H1 (cell line): ENCODE measurements at regions not wholly inside any gene's neighbourhood (a gene's known extent, or its start where the extent isn't known, plus 50 kb on each side); places are given as distances from the start of the nearest gene placed in this dataset.

ENCODE experiments used
- CTCF ChIA-PET: fragments of 300-600 bp; sonication (Branson Sonifier 250); formaldehyde crosslinking; loops from one replicate; lab custom pipeline; 2021; ENCODE audit not compliant: partially characterized antibody; lab: Charles Lee
- POLR2A ChIA-PET: fragments of 300-600 bp; sonication (Branson Sonifier 250); formaldehyde crosslinking; loops from one replicate; lab custom pipeline; 2021; ENCODE audit warnings: inconsistent platforms; ENCODE audit not compliant: partially characterized antibody; lab: Charles Lee
- DNase-seq, 2 experiments: peaks; one replicate each; pipeline versions ENCODE4 v3.0.0 to v3.0.0-alpha.2; 2010 to 2022; ENCODE audit warnings: low spot score in 2 of 2, low read depth in 1 of 2, mixed read lengths in 1 of 2
- FAIRE-seq: peaks from 2 replicates; lab custom pipeline; 2011; peaks lifted over from hg19 to GRCh38; lab: Jason Lieb, UNC
- H2AFZ ChIP-seq: 2 replicates; pipeline ENCODE4 v1.8.1; 2012; ENCODE audit warnings: low read length, inconsistent platforms
- H2AK5ac ChIP-seq: 2 replicates; pipeline ENCODE4 v1.6.1; 2013; ENCODE audit warnings: low read depth, low read length
- H2BK120ac ChIP-seq: replicated peaks from 2 replicates; pipeline ENCODE3; 2013; ENCODE audit warnings: low read depth, low read length, inconsistent platforms
- H2BK12ac ChIP-seq: 2 replicates; pipeline ENCODE4 v1.6.1; 2013; ENCODE audit warnings: low read depth, low read length
- H2BK15ac ChIP-seq: 2 replicates; pipeline ENCODE4 v1.6.1; 2013; ENCODE audit warnings: low read length
- H2BK20ac ChIP-seq: 2 replicates; pipeline ENCODE4 v1.6.1; 2013; ENCODE audit warnings: low read length
- H2BK5ac ChIP-seq: 2 replicates; pipeline ENCODE4 v1.6.1; 2013; ENCODE audit warnings: low read depth, low read length
- H3K14ac ChIP-seq: 2 replicates; pipeline ENCODE4 v1.6.1; 2013; ENCODE audit warnings: inconsistent platforms; ENCODE audit not compliant: insufficient read length
- H3K18ac ChIP-seq: 2 replicates; pipeline ENCODE4 v1.6.1; 2013; ENCODE audit warnings: low read length; ENCODE audit errors: extremely low read depth
- H3K23ac ChIP-seq: 2 replicates; pipeline ENCODE4 v1.6.1; 2013; ENCODE audit warnings: inconsistent platforms; ENCODE audit not compliant: insufficient read length
- H3K23me2 ChIP-seq: 2 replicates; pipeline ENCODE4 v1.6.1; 2013; ENCODE audit warnings: low read depth, low read length
- H3K27ac ChIP-seq: 2 replicates; pipeline ENCODE4 v1.6.1; 2011; ENCODE audit warnings: low read depth, low read length, inconsistent platforms
- H3K27me3 ChIP-seq, 4 experiments: replicated peaks in 1 of 4; 1 replicate in 1 of 4; 2 replicates in 3 of 4; pipeline versions ENCODE4 v1.6.1 to v1.8.1; 2011 to 2013; ENCODE audit warnings: low read length in 3 of 4, mild to moderate bottlenecking in 3 of 4, inconsistent platforms in 2 of 4, mixed read lengths in 2 of 4, moderate library complexity in 1 of 4; ENCODE audit not compliant: control insufficient read depth in 3 of 4, insufficient read depth in 3 of 4; ENCODE audit errors: extremely low read depth in 1 of 4
- H3K36me3 ChIP-seq, 4 experiments: 2 replicates each; pipeline versions ENCODE4 v1.6.1 to v1.8.1; 2011 to 2013; ENCODE audit warnings: mild to moderate bottlenecking in 4 of 4, low read length in 3 of 4, moderate library complexity in 2 of 4, control low read depth in 1 of 4, inconsistent platforms in 1 of 4; ENCODE audit not compliant: insufficient read depth in 4 of 4, control insufficient read depth in 2 of 4
- H3K4ac ChIP-seq: replicated peaks from 2 replicates; pipeline ENCODE3; 2013; ENCODE audit warnings: low read length, low read depth, mixed read lengths, inconsistent platforms; ENCODE audit not compliant: insufficient read length
- H3K4me1 ChIP-seq, 4 experiments: replicated peaks in 1 of 4; 1 replicate in 1 of 4; 2 replicates in 3 of 4; pipeline versions ENCODE4 v1.6.1 to v1.8.1; 2011 to 2013; ENCODE audit warnings: low read length in 3 of 4, inconsistent platforms in 2 of 4, mixed read lengths in 1 of 4; ENCODE audit not compliant: insufficient read depth in 4 of 4, control insufficient read depth in 3 of 4
- H3K4me2 ChIP-seq, 2 experiments: 2 replicates each; pipeline versions ENCODE4 v1.6.1 to v1.8.1; 2011 to 2013; ENCODE audit warnings: low read depth in 2 of 2, low read length in 2 of 2, control low read depth in 1 of 2, inconsistent platforms in 1 of 2, mild to moderate bottlenecking in 1 of 2; ENCODE audit not compliant: insufficient read depth in 1 of 2
- H3K4me3 ChIP-seq, 4 experiments: fragments of 200-600, 300-600 bp in 1 of 4; sonication (generic), shearing (Covaris generic), sonication (Bioruptor Twin) in 1 of 4; 2 replicates each; pipeline versions ENCODE4 v1.5.1 to v1.8.1; 2011 to 2016; ENCODE audit warnings: low read length in 4 of 4, low read depth in 3 of 4, control low read depth in 2 of 4, inconsistent platforms in 2 of 4, mild to moderate bottlenecking in 2 of 4, mixed read lengths in 1 of 4, moderate library complexity in 1 of 4; ENCODE audit not compliant: insufficient read depth in 2 of 4; ENCODE audit errors: extremely low read depth in 1 of 4
- H3K56ac ChIP-seq: replicated peaks from 2 replicates; pipeline ENCODE3; 2013; ENCODE audit warnings: low read depth, mild to moderate bottlenecking, mixed read lengths, low read length, inconsistent platforms; ENCODE audit not compliant: insufficient read length
- H3K79me1 ChIP-seq: 2 replicates; pipeline ENCODE4 v1.6.1; 2013; ENCODE audit warnings: low read depth, low read length, control low read depth
- H3K79me2 ChIP-seq, 2 experiments: 2 replicates each; pipeline versions ENCODE4 v1.6.1 to v1.8.1; 2012 to 2013; ENCODE audit warnings: low read length in 2 of 2, mild to moderate bottlenecking in 2 of 2, inconsistent platforms in 1 of 2; ENCODE audit not compliant: insufficient read depth in 2 of 2, control insufficient read depth in 1 of 2
- H3K9ac ChIP-seq, 4 experiments: replicated peaks in 1 of 4; 1 replicate in 1 of 4; 2 replicates in 3 of 4; pipeline versions ENCODE4 v1.6.1 to v1.8.1; 2011 to 2013; ENCODE audit warnings: low read depth in 3 of 4, low read length in 3 of 4, control low read depth in 2 of 4, mild to moderate bottlenecking in 2 of 4, moderate library complexity in 2 of 4, inconsistent platforms in 1 of 4; ENCODE audit errors: extremely low read depth in 1 of 4
- H3K9me3 ChIP-seq, 2 experiments: 2 replicates each; pipeline versions ENCODE4 v1.6.1 to v1.8.1; 2012 to 2013; ENCODE audit warnings: mild to moderate bottlenecking in 2 of 2, moderate library complexity in 2 of 2, control low read depth in 1 of 2, inconsistent platforms in 1 of 2, low read depth in 1 of 2, low read length in 1 of 2, mixed read lengths in 1 of 2; ENCODE audit not compliant: insufficient read depth in 2 of 2
- H4K20me1 ChIP-seq, 2 experiments: replicated peaks in 1 of 2; 2 replicates each; pipeline versions ENCODE3 to v1.8.1; 2011 to 2013; ENCODE audit warnings: inconsistent platforms in 2 of 2, low read length in 2 of 2, mild to moderate bottlenecking in 1 of 2; ENCODE audit not compliant: insufficient read depth in 2 of 2, control insufficient read depth in 1 of 2
- H4K5ac ChIP-seq: 2 replicates; pipeline ENCODE4 v1.6.1; 2013; ENCODE audit warnings: low read length, low read depth, mixed read lengths, inconsistent platforms; ENCODE audit not compliant: insufficient read length
- H4K8ac ChIP-seq: 2 replicates; pipeline ENCODE4 v1.8.0; 2013; ENCODE audit warnings: mild to moderate bottlenecking, moderate library complexity, low read length, inconsistent platforms; ENCODE audit not compliant: insufficient read depth; ENCODE audit errors: extremely low read depth
- H4K91ac ChIP-seq: replicated peaks from 2 replicates; pipeline ENCODE3; 2013; ENCODE audit warnings: low read length, mixed read lengths, inconsistent platforms; ENCODE audit not compliant: insufficient read length
- ASH2L ChIP-seq: fragments of 200-600, 300-600 bp; sonication (generic); IDR thresholded peaks from one replicate; pipeline ENCODE4 v1.7.1; 2017; ENCODE audit warnings: low read length
- E2F6 ChIP-seq: IDR thresholded peaks from 2 replicates; pipeline ENCODE4 v1.6.1; 2012; ENCODE audit warnings: inconsistent platforms
- FOSL1 ChIP-seq: IDR thresholded peaks from 2 replicates; pipeline ENCODE4 v1.6.1; 2011; ENCODE audit warnings: mild to moderate bottlenecking, low read depth, low read length, moderate library complexity; ENCODE audit not compliant: insufficient read depth
- GTF2F1 ChIP-seq: IDR thresholded peaks from 2 replicates; pipeline ENCODE4 v1.6.1; 2012; ENCODE audit warnings: low read depth, low read length, improper control_type of control experiment, borderline replicate concordance
- HDAC6 ChIP-seq: IDR thresholded peaks from one replicate; pipeline ENCODE4 v1.7.1; 2012; ENCODE audit warnings: low read depth, mild to moderate bottlenecking, inconsistent platforms, low read length, moderate library complexity
- MAX ChIP-seq: IDR thresholded peaks from 2 replicates; pipeline ENCODE4 v1.6.1; 2012; ENCODE audit warnings: inconsistent platforms
- NRF1 ChIP-seq: IDR thresholded peaks from 2 replicates; pipeline ENCODE4 v1.6.1; 2011; ENCODE audit warnings: mild to moderate bottlenecking, low read depth, low read length, improper control_type of control experiment
- RFX5 ChIP-seq: IDR thresholded peaks from 2 replicates; pipeline ENCODE4 v1.6.1; 2011; ENCODE audit warnings: low read depth, low read length, improper control_type of control experiment, borderline replicate concordance
- RXRA ChIP-seq: IDR thresholded peaks from 2 replicates; pipeline ENCODE4 v1.6.1; 2011; ENCODE audit warnings: low read depth, mild to moderate bottlenecking, low read length, moderate library complexity; ENCODE audit not compliant: insufficient read depth
- SAP30 ChIP-seq: fragments of 300-600 bp; sonication (generic); IDR thresholded peaks from 2 replicates; pipeline ENCODE4 v1.7.1; 2012; ENCODE audit warnings: low read length, moderate library complexity, mild to moderate bottlenecking, inconsistent platforms; ENCODE audit not compliant: insufficient read depth, insufficient replicate concordance
- SIN3A ChIP-seq, 2 experiments: IDR thresholded peaks in 1 of 2; conservative IDR thresholded peaks in 1 of 2; 2 replicates each; pipeline ENCODE4 v1.6.1; 2011 to 2012; ENCODE audit warnings: low read length in 2 of 2, improper control_type of control experiment in 1 of 2, low read depth in 1 of 2, mild to moderate bottlenecking in 1 of 2
- TAF7 ChIP-seq: optimal IDR thresholded peaks from 2 replicates; pipeline ENCODE3; 2011; ENCODE audit warnings: low read depth, mild to moderate bottlenecking, inconsistent platforms, low read length, moderate library complexity, borderline replicate concordance
- TCF12 ChIP-seq: IDR thresholded peaks from 2 replicates; pipeline ENCODE4 v1.6.1; 2011; ENCODE audit warnings: low read depth, mild to moderate bottlenecking, low read length
- ZNF274 ChIP-seq: IDR thresholded peaks from 2 replicates; pipeline ENCODE4 v1.7.0; 2012; ENCODE audit warnings: low read length, borderline replicate concordance; ENCODE audit errors: extremely low read depth
- WGBS, 2 experiments: shearing (Covaris generic) in 1 of 2; methylation state at CpG; one replicate each; pipeline versions ENCODE4 v1.1.6 to v1.1.7; 2013 to 2015; ENCODE audit warnings: low lambda C conversion rate in 2 of 2, mixed read lengths in 2 of 2, inconsistent platforms in 1 of 2, low coverage in 1 of 2, missing lambda C conversion rate in 1 of 2; ENCODE audit not compliant: insufficient replicate concordance in 2 of 2, insufficient coverage in 1 of 2, insufficient read length in 1 of 2; ENCODE audit errors: extremely low coverage in 1 of 2, missing lambda C conversion rate in 1 of 2; 5-methylcytosine and 5-hydroxymethylcytosine counted together

- Histone ChIP-seq H4K91ac (no peak overlapping the region), H3K36me3 (no peaks in the 10 kb centered on the region), H3K14ac (no peak overlapping the region), H4K20me1 (no peaks in the 10 kb centered on the region), H4K5ac (no peak overlapping the region), H3K27ac (no peak overlapping the region), H3K27me3 (no peaks in the 10 kb centered on the region), H2BK5ac (no peak overlapping the region), H2BK120ac (no peak overlapping the region), H2AK5ac (no peak overlapping the region), H3K23ac (no peak overlapping the region), H3K9me3 (peaks cover 6 to 17% of the 10 kb centered on the region in 2 experiments; a peak in 1 of 4 replicates), H4K8ac (no peak overlapping the region), H3K18ac (no peak overlapping the region), H3K4me1 (no peaks in the 10 kb centered on the region), H2BK12ac (no peak overlapping the region), H3K4me3 (no peak overlapping the region), H2AFZ (no peak overlapping the region), H2BK15ac (no peak overlapping the region), H3K4ac (no peak overlapping the region), H3K4me2 (no peak overlapping the region), H3K79me2 (no peaks in the 10 kb centered on the region), H3K9ac (no peak overlapping the region), H2BK20ac (no peak overlapping the region), H3K79me1 (no peaks in the 10 kb centered on the region), H3K56ac (no peak overlapping the region), H3K23me2 (no peaks in the 10 kb centered on the region)
- ChIA-PET CTCF (interaction anchor here (1.1 to 1.8 kb wide), 2 partner anchors 15 kb away, joined by 3 to 6 read pairs; no protein-coding TSS in a partner anchor), POLR2A (no interaction called here)
- DNase-seq = no peak
- 91% methylated on average over 13 of the region's 13 CpGs; no CpG with 5 or more reads in 1 of the 2 experiments for WGBS, 2 experiments
- FAIRE-seq = no peak
- TF ChIP-seq TCF12 = no peak
- no peak for TF ChIP-seq RXRA
- TF ChIP-seq E2F6 = no peak
- no peak for TF ChIP-seq NRF1
- no peak for TF ChIP-seq HDAC6
- no peak for TF ChIP-seq TAF7
- no peak for TF ChIP-seq MAX
- TF ChIP-seq ASH2L = no peak
- TF ChIP-seq SAP30 = no peak
- no peak for TF ChIP-seq FOSL1
- TF ChIP-seq GTF2F1 = no peak
- no peak for TF ChIP-seq ZNF274
- no peak for TF ChIP-seq SIN3A (conservative IDR thresholded peaks at IDR 0.05 in 1 of 2, IDR thresholded peaks at IDR 0.05 in 1 of 2; ENCODE audit: low read depth in 1 of 2, low read length in 2 of 2)
- TF ChIP-seq RFX5 = no peak
Observed at GRCh38 chr18:11533513-11533890, 75.9 kb upstream of the SLC35G4 start.
